ENCODE measurements at regions not wholly inside any gene's neighbourhood (a gene's known extent, or its start where the extent isn't known, plus 50 kb on each side); places are given as distances from the start of the nearest gene placed in this dataset.

GRCh38 chr5:6264394-6264793, 114.0 kb downstream of the MED10 start:
- no peak for DNase-seq
- Histone ChIP-seq H2BK120ac (ENCODE audit: low read depth, low read length, poor library complexity, severe bottlenecking) (no peak overlapping the region), H3K14ac (ENCODE audit: insufficient read depth, low read length) (no peak overlapping the region), H3K4me1 (ENCODE audit: insufficient read depth, low read length) (no peaks in the 10 kb centered on the region), H3K56ac (ENCODE audit: insufficient read length, low read depth, low read length) (no peak overlapping the region), H4K5ac (ENCODE audit: insufficient read length, low read depth, low read length) (no peak overlapping the region), H3K9me3 (ENCODE audit: control insufficient read depth, low read depth, low read length) (no peaks in the 10 kb centered on the region), H3K18ac (ENCODE audit: insufficient read length, low read depth, low read length) (no peak overlapping the region), H3K79me1 (ENCODE audit: insufficient read depth, low read depth, low read length, poor library complexity, severe bottlenecking) (no peaks in the 10 kb centered on the region), H3K23me2 (ENCODE audit: insufficient read length, low read depth, low read length, poor library complexity, severe bottlenecking) (no peaks in the 10 kb centered on the region), H2BK12ac (ENCODE audit: insufficient read length, low read depth, low read length) (no peak overlapping the region), H4K20me1 (ENCODE audit: control insufficient read depth, insufficient read depth, insufficient read length) (no peaks in the 10 kb centered on the region), H3K27ac (ENCODE audit: insufficient read length, low read depth, low read length) (no peak overlapping the region), H3K9ac (ENCODE audit: extremely low read depth, insufficient read length, low read length) (no peak overlapping the region), H4K91ac (ENCODE audit: insufficient read length, low read depth, low read length) (no peak overlapping the region), H3K27me3 (ENCODE audit: insufficient read depth, low read length) (no peaks in the 10 kb centered on the region), H3T11ph (ENCODE audit: low read length) (no peak overlapping the region), H2BK5ac (ENCODE audit: insufficient read length, low read length) (no peak overlapping the region), H3K79me2 (ENCODE audit: insufficient read depth, low read length) (no peaks in the 10 kb centered on the region), H4K8ac (replicated peaks; ENCODE audit: insufficient read length, low read depth, low read length) (no peak overlapping the region), H2BK15ac (ENCODE audit: low read depth, low read length) (no peak overlapping the region), H3K4me2 (ENCODE audit: insufficient read depth, insufficient read length, low read length) (no peak overlapping the region), H2AK5ac (ENCODE audit: insufficient read length, low read length) (no peak overlapping the region), H3K23ac (ENCODE audit: insufficient read length, low read depth, low read length) (no peak overlapping the region), H3K4ac (ENCODE audit: low read depth, low read length) (no peak overlapping the region), H2AFZ (ENCODE audit: low read length) (no peak overlapping the region), H2BK20ac (ENCODE audit: low read depth, low read length, poor library complexity, severe bottlenecking) (no peak overlapping the region)
- 0 out of 4 replicates have a peak, but pooled peaks cover 0 to 2% of the 10 kb centered on the region in 2 experiments for H3K4me1 Mint-ChIP-seq
- WGBS (ENCODE audit: extremely low coverage, insufficient read length, low lambda C conversion rate): no CpG with 5 or more reads among the region's 6 CpGs
- peaks cover 6% of the 10 kb centered on the region for H3K27me3 Mint-ChIP-seq (ENCODE audit: low read depth)
- H3K27ac Mint-ChIP-seq: no peak overlapping the region
- no peak overlapping the region for H3K4me3 Mint-ChIP-seq
- H3K9me3 Mint-ChIP-seq: peaks cover 2 to 3% of the 10 kb centered on the region in 2 experiments; a peak in 2 of 5 replicates
- no peaks in the 10 kb centered on the region; a peak in 1 of 7 replicates for H3K36me3 Mint-ChIP-seq (ENCODE audit: insufficient read depth in 1 of 3, low read depth in 3 of 3)
- TF ChIP-seq CTCF (conservative IDR thresholded peaks at IDR 0.05): no peak
